A673 (cell line): ENCODE measurements at regions not wholly inside any gene's neighbourhood (a gene's known extent, or its start where the extent isn't known, plus 50 kb on each side); places are given as distances from the start of the nearest gene placed in this dataset.

Source experiments
- EZH2 ChIP-seq: fragments of 200-600 bp; sonication (generic); IDR thresholded peaks from 2 replicates; pipeline ENCODE4 v1.6.1; 2017; ENCODE audit warnings: borderline replicate concordance, low read depth, mild to moderate bottlenecking, mixed read lengths, antibody characterized with exemption, low read length; ENCODE audit not compliant: poor library complexity, severe bottlenecking
- TF ChIP-seq, protein P1 (sequence below): fragments of 300-800, 200-600 bp; sonication (generic); conservative IDR thresholded peaks from 2 replicates; pipeline ENCODE4 v1.5.1; 2017; ENCODE audit warnings: low read depth, mild to moderate bottlenecking, antibody characterized with exemption, low read length, moderate library complexity, mixed read lengths

DNA sequence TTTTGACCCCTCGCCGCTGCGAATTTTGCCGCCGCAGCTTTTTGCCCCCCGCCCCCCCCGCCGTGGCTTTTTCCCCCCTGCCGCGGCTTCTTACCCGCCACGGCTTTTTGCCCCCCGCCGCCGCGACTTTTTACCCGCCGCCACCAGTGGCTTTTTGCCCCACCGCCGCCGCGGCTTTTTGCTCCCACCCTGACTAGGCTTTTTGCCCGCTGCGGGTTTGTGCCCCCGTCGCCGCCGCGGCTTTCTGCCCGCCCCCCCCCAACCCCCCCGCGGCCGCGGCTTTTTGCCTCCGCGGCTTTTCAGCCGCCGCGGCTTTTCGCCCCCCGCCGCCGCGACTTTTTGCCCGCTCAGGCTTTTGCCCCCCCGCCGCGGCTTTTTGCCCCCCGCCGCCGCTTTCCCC, 598.1 kb downstream of the GOLGA6L6 start:
- TF ChIP-seq EZH2 = no peak
- TF ChIP-seq, protein P1, sequence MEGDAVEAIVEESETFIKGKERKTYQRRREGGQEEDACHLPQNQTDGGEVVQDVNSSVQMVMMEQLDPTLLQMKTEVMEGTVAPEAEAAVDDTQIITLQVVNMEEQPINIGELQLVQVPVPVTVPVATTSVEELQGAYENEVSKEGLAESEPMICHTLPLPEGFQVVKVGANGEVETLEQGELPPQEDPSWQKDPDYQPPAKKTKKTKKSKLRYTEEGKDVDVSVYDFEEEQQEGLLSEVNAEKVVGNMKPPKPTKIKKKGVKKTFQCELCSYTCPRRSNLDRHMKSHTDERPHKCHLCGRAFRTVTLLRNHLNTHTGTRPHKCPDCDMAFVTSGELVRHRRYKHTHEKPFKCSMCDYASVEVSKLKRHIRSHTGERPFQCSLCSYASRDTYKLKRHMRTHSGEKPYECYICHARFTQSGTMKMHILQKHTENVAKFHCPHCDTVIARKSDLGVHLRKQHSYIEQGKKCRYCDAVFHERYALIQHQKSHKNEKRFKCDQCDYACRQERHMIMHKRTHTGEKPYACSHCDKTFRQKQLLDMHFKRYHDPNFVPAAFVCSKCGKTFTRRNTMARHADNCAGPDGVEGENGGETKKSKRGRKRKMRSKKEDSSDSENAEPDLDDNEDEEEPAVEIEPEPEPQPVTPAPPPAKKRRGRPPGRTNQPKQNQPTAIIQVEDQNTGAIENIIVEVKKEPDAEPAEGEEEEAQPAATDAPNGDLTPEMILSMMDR = no peak
